KMS-11 (cell line): ENCODE measurements at regions not wholly inside any gene's neighbourhood (a gene's known extent, or its start where the extent isn't known, plus 50 kb on each side); places are given as distances from the start of the nearest gene placed in this dataset.

Source experiments
- H2AFZ ChIP-seq: fragments of 200-600 bp; sonication (generic); 2 replicates; pipeline ENCODE4 v1.6.1; 2016; ENCODE audit warnings: antibody characterized with exemption, mixed run types, low read depth
- H3K27ac ChIP-seq: fragments of 200-600 bp; sonication (generic); 2 replicates; pipeline ENCODE4 v1.6.1; 2016; ENCODE audit warnings: mild to moderate bottlenecking, mixed run types
- H3K27me3 ChIP-seq: fragments of 200-600 bp; sonication (generic); 2 replicates; pipeline ENCODE4 v1.6.1; 2017; ENCODE audit warnings: mild to moderate bottlenecking, low read depth, mixed run types, moderate library complexity; ENCODE audit not compliant: insufficient read depth
- H3K36me3 ChIP-seq: fragments of 200-600 bp; sonication (generic); 2 replicates; pipeline ENCODE4 v1.6.1; 2017; ENCODE audit warnings: mild to moderate bottlenecking, mixed run types; ENCODE audit not compliant: insufficient read depth
- H3K4me1 ChIP-seq: fragments of 200-600 bp; sonication (generic); 2 replicates; pipeline ENCODE4 v1.6.1; 2016; ENCODE audit warnings: mild to moderate bottlenecking, low read depth, mixed run types; ENCODE audit not compliant: poor library complexity, severe bottlenecking
- H3K4me2 ChIP-seq: fragments of 200-600 bp; sonication (generic); 2 replicates; pipeline ENCODE4 v1.7.0; 2016; ENCODE audit warnings: mild to moderate bottlenecking, mixed run types
- H3K4me3 ChIP-seq: fragments of 200-600 bp; sonication (generic); IDR thresholded peaks from 2 replicates; pipeline ENCODE4 v1.6.1; 2017; ENCODE audit warnings: low read depth, low read length, mixed read lengths; ENCODE audit not compliant: insufficient read depth
- H3K79me2 ChIP-seq: fragments of 200-600 bp; sonication (generic); 2 replicates; pipeline ENCODE4 v1.6.1; 2016; ENCODE audit warnings: low read depth, mixed run types; ENCODE audit not compliant: insufficient read depth
- H3K9ac ChIP-seq: fragments of 200-600 bp; sonication (generic); 2 replicates; pipeline ENCODE4 v1.6.1; 2016; ENCODE audit warnings: mild to moderate bottlenecking, mixed run types
- H4K20me1 ChIP-seq: fragments of 200-600 bp; sonication (generic); 2 replicates; pipeline ENCODE4 v1.6.1; 2016; ENCODE audit warnings: mild to moderate bottlenecking, mixed run types; ENCODE audit not compliant: insufficient read depth
- TF ChIP-seq, protein P1 (sequence below): fragments of 200-600 bp; sonication (generic); conservative IDR thresholded peaks from 2 replicates; pipeline ENCODE4 v1.6.1; 2017; ENCODE audit warnings: low read depth, mild to moderate bottlenecking, antibody characterized with exemption, low read length, moderate library complexity, mixed read lengths

DNA sequence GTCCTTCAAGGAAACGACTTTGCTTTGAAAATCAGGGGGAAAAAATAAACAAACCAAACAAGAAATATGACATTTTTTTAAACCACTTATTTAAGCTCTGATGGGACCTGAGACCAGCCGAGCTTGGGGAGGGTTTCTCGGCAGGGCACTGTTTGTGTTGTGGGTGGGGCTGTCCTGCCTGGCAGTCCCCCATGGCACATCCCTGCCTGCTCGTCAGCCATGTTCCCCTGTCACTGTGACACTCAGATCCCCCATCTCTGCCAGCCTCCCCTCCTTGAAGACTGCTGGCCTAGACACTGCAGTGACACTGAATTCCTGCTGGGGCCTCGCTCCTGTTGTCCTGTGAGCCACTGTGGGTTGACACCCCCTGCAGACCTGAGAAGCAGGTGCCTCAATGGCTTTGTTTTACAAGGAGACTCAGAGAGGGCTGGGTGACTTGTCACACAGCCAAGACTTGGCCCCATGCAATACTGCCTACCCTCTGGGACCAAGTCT, 95.1 kb upstream of the PTPN1 start:
- Histone ChIP-seq H3K27ac (no peak overlapping the region), H3K79me2 (no peaks in the 10 kb centered on the region), H3K9ac (no peak overlapping the region), H3K4me2 (no peak overlapping the region), H3K27me3 (peaks cover 82% of the 10 kb centered on the region), H3K4me1 (no peaks in the 10 kb centered on the region), H3K4me3 (no peak overlapping the region), H3K36me3 (no peaks in the 10 kb centered on the region), H4K20me1 (no peaks in the 10 kb centered on the region), H2AFZ (no peak overlapping the region)
- TF ChIP-seq, protein P1, sequence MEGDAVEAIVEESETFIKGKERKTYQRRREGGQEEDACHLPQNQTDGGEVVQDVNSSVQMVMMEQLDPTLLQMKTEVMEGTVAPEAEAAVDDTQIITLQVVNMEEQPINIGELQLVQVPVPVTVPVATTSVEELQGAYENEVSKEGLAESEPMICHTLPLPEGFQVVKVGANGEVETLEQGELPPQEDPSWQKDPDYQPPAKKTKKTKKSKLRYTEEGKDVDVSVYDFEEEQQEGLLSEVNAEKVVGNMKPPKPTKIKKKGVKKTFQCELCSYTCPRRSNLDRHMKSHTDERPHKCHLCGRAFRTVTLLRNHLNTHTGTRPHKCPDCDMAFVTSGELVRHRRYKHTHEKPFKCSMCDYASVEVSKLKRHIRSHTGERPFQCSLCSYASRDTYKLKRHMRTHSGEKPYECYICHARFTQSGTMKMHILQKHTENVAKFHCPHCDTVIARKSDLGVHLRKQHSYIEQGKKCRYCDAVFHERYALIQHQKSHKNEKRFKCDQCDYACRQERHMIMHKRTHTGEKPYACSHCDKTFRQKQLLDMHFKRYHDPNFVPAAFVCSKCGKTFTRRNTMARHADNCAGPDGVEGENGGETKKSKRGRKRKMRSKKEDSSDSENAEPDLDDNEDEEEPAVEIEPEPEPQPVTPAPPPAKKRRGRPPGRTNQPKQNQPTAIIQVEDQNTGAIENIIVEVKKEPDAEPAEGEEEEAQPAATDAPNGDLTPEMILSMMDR: no peak

DNA sequence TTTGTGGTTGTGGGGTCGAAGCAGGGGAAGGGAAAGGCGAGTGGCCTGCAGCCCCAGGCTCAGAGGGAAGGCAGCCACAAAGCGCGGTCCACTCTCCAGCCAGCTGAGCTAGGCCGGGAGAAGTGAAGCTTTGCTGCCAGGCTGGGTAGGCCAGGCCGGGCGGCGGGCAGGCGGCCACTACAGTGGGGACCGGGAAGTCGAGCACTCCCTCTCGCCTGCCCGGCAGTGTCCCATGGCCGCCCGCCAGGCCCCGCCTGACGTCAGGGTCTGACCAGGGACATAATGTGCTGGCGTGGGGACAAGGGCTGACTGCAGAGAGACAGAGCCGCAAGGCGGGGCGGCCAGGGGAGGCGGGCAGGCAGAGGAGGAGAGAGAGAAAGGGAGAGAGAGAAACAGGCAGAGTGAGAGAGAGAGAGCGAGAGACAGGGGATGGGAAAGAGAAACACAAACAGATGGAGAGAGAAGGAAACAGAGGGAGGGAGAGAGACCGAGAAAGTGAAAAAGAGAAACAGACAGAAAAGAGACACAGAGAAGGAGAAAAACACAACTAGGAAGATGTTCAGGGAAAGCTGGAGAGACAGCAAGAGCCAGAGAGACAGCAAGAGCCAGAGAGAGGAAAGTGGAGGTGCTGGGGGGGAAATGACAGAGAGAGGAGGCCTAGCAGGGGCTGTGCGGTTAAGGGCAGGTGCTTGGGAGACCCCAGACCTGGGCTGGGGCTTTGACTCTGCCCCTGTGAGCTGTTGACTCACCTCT, 94.5 kb upstream of the PTPN1 start:
- no peak overlapping the region for H2AFZ ChIP-seq

DNA sequence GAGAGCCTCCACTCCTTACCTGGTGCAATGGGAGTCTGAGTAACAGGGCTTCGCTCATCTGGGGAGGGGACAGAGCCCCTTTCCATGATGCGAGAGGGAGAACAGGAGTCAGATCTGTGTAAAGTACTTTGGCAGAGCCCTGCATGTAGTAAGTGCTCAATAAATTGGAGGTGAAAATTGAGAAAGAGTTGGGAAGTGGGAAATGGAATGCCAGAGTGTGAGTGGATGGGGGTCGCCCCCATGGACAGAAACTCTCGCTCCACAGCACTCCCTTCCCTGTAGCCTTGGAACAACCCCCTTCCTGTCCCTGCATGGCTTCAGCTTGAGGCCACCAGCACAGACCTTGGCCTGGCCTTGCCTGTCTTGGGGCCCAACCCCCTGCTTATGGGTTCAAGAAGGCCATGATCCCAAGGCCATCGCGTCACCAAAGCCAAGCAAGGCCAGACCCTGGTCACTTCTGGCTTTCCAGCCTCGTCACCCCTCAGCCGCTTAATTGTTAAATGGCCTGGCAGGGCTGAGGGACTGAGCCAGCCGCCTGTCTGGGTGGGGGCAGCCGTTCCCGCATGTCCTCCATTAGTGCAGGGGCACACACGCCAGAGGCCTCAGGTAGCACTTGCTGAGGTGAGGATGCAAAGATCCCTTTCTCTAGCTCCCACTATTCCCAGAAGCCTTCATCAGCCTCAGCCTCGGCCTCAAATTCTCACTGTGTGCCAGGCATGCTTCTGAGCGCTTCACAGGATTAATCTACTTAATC, 93.7 kb upstream of the PTPN1 start:
- no peaks in the 10 kb centered on the region for H3K4me1 ChIP-seq
- no peak overlapping the region for H3K27ac ChIP-seq
- no peaks in the 10 kb centered on the region for H4K20me1 ChIP-seq
- TF ChIP-seq, protein P1: no peak
- H3K27me3 ChIP-seq: peaks cover 84% of the 10 kb centered on the region
- no peak overlapping the region for H2AFZ ChIP-seq
- H3K9ac ChIP-seq: no peak overlapping the region
- no peak overlapping the region for H3K4me3 ChIP-seq
- no peaks in the 10 kb centered on the region for H3K36me3 ChIP-seq
- H3K79me2 ChIP-seq: no peaks in the 10 kb centered on the region
- H3K4me2 ChIP-seq: no peak overlapping the region

More for the DNA sequence above, 94.5 kb upstream of the PTPN1 start:
- H3K4me2 ChIP-seq: no peak overlapping the region
- H3K27me3 ChIP-seq: peaks cover 85% of the 10 kb centered on the region
- H3K4me1 ChIP-seq: no peaks in the 10 kb centered on the region
- H3K4me3 ChIP-seq: no peak overlapping the region
- no peaks in the 10 kb centered on the region for H3K79me2 ChIP-seq
- TF ChIP-seq, protein P1: no peak
- no peak overlapping the region for H3K27ac ChIP-seq
- no peaks in the 10 kb centered on the region for H4K20me1 ChIP-seq
- H3K36me3 ChIP-seq: no peaks in the 10 kb centered on the region
- H3K9ac ChIP-seq: no peak overlapping the region

DNA sequence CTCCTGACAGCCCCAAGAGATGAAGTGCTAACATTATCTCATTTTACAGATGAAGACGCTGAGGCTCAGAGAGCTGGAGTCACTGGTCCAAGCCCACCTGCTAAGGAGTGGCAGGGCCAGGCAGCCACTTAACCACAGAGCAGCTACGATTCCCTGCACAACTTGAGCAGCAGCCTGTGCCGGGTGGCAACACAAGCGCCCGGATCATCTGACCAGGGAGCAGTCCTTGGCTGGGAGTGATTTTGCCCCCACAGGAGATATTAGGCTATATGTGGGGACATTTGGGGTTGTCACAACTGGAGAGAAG, 93.2 kb upstream of the PTPN1 start:
- Histone ChIP-seq H4K20me1 (no peaks in the 10 kb centered on the region), H2AFZ (no peak overlapping the region), H3K4me3 (no peak overlapping the region), H3K27ac (no peak overlapping the region), H3K4me2 (no peak overlapping the region), H3K36me3 (no peaks in the 10 kb centered on the region), H3K4me1 (no peaks in the 10 kb centered on the region), H3K79me2 (no peaks in the 10 kb centered on the region), H3K9ac (no peak overlapping the region), H3K27me3 (peaks cover 84% of the 10 kb centered on the region)
- TF ChIP-seq, protein P1: no peak
